ENCODE measurements at regions not wholly inside any gene's neighbourhood (a gene's known extent, or its start where the extent isn't known, plus 50 kb on each side); places are given as distances from the start of the nearest gene placed in this dataset.

DNA sequence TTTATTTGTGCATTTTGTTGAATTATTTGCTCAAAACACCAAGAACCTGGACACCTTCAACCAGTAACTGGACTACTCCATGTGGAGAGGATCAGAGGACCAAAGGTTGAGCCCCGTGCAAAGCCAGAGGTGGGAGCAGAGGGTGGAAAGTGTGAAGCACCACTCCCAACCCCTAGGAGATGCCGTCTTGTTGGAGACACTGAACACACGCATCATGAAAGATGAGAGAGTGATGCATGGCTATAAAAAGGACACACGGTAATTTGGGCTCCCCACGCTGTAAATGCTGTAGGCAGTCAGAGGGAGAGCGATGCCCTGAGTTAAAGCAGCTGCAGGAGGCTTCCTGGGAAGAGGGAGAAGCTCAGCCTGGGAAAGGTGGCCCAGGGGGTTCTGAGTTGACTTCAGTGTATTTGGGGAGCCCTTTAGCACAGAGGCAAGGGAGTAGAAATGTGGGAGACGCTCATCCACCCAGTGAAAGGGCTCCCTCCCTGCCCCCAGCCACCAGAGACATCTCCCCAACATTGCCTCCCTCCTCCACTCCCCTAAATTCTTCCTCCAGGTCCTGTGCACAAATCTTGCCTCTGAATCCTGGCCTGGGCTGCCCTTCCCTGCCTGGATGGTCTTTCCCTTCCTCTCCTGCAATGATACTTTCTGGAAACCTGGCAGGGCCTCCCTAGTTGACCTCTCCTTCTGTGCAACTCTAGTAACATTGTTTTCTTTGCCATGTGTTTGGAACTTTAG, 55.8 kb upstream of the IYD start:
- Histone ChIP-seq H3K36me3 (ENCODE audit: control insufficient read depth, insufficient read depth, low read length) (no peaks in the 10 kb centered on the region), H3K4me3 (ENCODE audit: low read depth, low read length) (no peak overlapping the region), H3K27me3 (ENCODE audit: control insufficient read depth, insufficient read depth, low read length) (peaks cover 2% of the 10 kb centered on the region)
- TF ChIP-seq, protein P1, sequence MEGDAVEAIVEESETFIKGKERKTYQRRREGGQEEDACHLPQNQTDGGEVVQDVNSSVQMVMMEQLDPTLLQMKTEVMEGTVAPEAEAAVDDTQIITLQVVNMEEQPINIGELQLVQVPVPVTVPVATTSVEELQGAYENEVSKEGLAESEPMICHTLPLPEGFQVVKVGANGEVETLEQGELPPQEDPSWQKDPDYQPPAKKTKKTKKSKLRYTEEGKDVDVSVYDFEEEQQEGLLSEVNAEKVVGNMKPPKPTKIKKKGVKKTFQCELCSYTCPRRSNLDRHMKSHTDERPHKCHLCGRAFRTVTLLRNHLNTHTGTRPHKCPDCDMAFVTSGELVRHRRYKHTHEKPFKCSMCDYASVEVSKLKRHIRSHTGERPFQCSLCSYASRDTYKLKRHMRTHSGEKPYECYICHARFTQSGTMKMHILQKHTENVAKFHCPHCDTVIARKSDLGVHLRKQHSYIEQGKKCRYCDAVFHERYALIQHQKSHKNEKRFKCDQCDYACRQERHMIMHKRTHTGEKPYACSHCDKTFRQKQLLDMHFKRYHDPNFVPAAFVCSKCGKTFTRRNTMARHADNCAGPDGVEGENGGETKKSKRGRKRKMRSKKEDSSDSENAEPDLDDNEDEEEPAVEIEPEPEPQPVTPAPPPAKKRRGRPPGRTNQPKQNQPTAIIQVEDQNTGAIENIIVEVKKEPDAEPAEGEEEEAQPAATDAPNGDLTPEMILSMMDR (IDR thresholded peaks at IDR 0.05; ENCODE audit: insufficient read depth, low read length, poor library complexity, severe bottlenecking) = no peak
- DNase-seq (ENCODE audit: low read depth) = no peak

DNA sequence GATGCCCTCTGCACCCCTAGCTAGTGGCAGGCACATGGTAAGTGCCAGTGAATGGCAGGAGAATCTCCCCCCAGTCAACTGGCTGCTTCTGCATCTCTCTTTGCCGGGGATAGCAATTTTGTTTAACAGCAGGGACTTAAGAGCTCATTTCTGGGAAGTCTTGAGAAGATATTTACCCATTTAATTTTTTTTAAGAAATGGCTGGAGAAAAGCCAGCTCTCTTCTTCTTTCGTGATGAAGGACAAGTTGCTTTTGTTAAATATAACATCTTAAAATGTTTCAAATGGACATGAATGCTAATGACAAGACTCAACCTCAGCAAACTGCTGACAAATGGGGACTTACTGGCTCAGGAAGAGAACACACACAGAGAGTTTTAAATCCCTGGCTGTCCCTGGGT, 55.0 kb upstream of the IYD start:
- H3K27me3 ChIP-seq (ENCODE audit: control insufficient read depth, insufficient read depth, low read length) = peaks cover 2% of the 10 kb centered on the region
- H3K36me3 ChIP-seq (ENCODE audit: control insufficient read depth, insufficient read depth, low read length) = no peaks in the 10 kb centered on the region
- no peak for DNase-seq (ENCODE audit: low read depth)
- TF ChIP-seq, protein P1 (IDR thresholded peaks at IDR 0.05; ENCODE audit: insufficient read depth, low read length, poor library complexity, severe bottlenecking) = no peak
- no peak overlapping the region for H3K4me3 ChIP-seq (ENCODE audit: low read depth, low read length)

DNA sequence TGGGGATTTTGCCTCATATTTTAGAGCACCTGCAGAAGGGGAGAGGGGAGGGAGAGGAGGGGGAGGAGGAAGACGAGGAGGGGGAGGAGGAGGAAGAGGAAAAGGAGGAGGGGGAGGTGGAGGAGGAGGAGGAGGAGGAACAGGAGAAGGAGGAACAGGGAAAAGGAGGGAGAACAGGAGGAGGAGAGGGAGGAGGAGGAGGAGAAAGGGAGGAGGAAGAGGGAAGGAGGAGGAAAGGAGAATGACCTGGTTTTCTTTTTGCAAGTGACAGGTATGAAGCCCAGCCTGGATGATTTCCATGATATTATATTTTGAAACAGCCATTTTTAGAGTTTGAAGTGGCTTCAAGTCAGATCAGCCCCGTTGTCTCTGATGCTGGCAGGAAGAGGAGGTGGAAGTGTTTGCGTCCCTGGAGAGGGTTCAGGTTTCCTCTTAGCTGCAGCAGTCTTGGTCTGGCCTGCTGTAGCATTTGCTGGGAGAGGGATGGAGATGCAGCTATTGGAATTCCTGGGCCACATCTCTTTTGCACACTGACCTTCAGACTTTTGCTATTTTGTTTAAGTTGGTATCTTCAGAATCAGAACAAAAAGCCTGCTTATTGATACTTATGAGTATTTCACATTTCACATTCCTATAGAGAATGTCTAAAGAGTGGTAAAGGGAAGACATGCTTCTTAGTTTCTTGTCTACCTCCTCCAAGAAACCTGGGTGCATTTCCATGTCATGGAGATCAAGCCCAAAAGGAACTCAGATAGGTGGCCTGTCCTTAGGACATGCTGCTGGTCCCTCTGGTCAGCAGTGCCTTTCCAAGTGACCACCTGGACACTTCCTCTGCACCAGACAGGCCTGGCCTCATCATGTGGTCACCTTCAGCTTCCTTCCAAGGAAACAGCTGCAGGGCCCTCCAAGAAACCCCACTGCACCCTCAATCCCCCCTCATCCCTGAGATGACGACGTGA, 54.3 kb upstream of the IYD start:
- no peaks in the 10 kb centered on the region for H3K36me3 ChIP-seq (ENCODE audit: control insufficient read depth, insufficient read depth, low read length)
- H3K27me3 ChIP-seq (ENCODE audit: control insufficient read depth, insufficient read depth, low read length) = peaks cover 2% of the 10 kb centered on the region
- no peak overlapping the region for H3K4me3 ChIP-seq (ENCODE audit: low read depth, low read length)
- TF ChIP-seq, protein P1 (IDR thresholded peaks at IDR 0.05; ENCODE audit: insufficient read depth, low read length, poor library complexity, severe bottlenecking) = no peak
- no peak for DNase-seq (ENCODE audit: low read depth)

DNA sequence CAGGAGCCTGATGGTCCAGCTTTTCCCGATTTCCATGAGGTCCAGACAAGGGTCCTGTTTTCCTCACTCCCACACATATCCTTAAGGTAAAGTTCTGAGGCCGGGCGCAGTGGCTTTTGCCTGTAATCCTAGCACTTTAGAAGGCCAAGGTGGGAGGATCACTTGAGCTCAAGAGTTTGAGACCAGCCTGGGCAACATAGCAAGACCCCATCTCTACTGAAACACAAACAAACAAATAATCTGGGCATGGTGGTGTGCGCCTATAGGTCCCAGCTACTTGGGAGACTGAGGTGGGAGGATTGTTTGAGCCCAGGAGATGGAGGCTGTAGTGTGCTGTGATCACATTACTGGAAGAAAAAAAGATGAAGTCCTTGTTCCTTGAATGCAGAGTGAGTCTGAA, 53.2 kb upstream of the IYD start:
- DNase-seq (ENCODE audit: low read depth) = no peak
- Histone ChIP-seq H3K36me3 (ENCODE audit: control insufficient read depth, insufficient read depth, low read length) (no peaks in the 10 kb centered on the region), H3K27me3 (ENCODE audit: control insufficient read depth, insufficient read depth, low read length) (peaks cover 2% of the 10 kb centered on the region), H3K4me3 (ENCODE audit: low read depth, low read length) (no peak overlapping the region)
- TF ChIP-seq, protein P1 (IDR thresholded peaks at IDR 0.05; ENCODE audit: insufficient read depth, low read length, poor library complexity, severe bottlenecking) = no peak

DNA sequence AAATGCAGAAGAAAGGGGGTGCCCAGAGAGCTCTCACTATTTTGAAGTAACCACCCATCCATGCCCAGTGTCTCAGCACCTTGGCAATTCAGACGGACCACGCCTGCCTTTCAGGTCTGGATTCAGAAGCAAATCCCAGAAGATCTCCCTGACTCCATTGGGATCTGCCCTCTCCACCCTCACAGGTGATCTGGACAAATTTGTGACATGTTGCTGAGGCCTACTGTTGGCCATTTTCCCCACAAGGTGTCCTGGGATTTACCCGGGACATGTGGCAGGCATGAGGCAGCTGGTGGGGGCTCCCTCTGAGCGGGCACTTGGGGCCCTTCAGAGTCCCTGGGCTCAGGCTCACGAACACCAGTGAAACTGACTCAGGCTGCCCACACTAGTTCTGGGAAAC, 51.9 kb upstream of the IYD start:
- Histone ChIP-seq H3K36me3 (ENCODE audit: control insufficient read depth, insufficient read depth, low read length) (no peaks in the 10 kb centered on the region), H3K4me3 (ENCODE audit: low read depth, low read length) (no peak overlapping the region), H3K27me3 (ENCODE audit: control insufficient read depth, insufficient read depth, low read length) (peaks cover 2% of the 10 kb centered on the region)
- DNase-seq (ENCODE audit: low read depth) = no peak
- TF ChIP-seq, protein P1 (IDR thresholded peaks at IDR 0.05; ENCODE audit: insufficient read depth, low read length, poor library complexity, severe bottlenecking) = no peak
